GM12878 (cell line): ENCODE measurements at regions not wholly inside any gene's neighbourhood (a gene's known extent, or its start where the extent isn't known, plus 50 kb on each side); places are given as distances from the start of the nearest gene placed in this dataset.

Experiments
- CHD1 ChIP-seq: IDR thresholded peaks from 2 replicates; pipeline ENCODE4 v1.6.1; 2012; ENCODE audit warnings: low read depth, low read length, improper control_type of control experiment
- CREB1 ChIP-seq: IDR thresholded peaks from 2 replicates; pipeline ENCODE4 v1.6.1; 2012; ENCODE audit warnings: low read depth, mild to moderate bottlenecking, inconsistent platforms
- CTCF ChIP-seq, 3 experiments: IDR thresholded peaks in 2 of 3; conservative IDR thresholded peaks in 1 of 3; 2 replicates each; pipeline ENCODE4 v1.5.1; 2011; ENCODE audit warnings: low read depth in 3 of 3, low read length in 3 of 3, mild to moderate bottlenecking in 3 of 3, control low read depth in 2 of 3, moderate library complexity in 2 of 3, inconsistent platforms in 1 of 3, mixed read lengths in 1 of 3; ENCODE audit not compliant: control insufficient read depth in 2 of 3, insufficient read depth in 1 of 3; ENCODE audit errors: extremely low read depth in 1 of 3
- GABPA ChIP-seq: IDR thresholded peaks from 2 replicates; pipeline ENCODE4 v1.6.1; 2014; ENCODE audit warnings: antibody characterized with exemption, low read depth, mild to moderate bottlenecking, inconsistent platforms
- JUND ChIP-seq: IDR thresholded peaks from 2 replicates; pipeline ENCODE4 v1.6.1; 2012; ENCODE audit warnings: low read depth, mild to moderate bottlenecking, low read length, improper control_type of control experiment, moderate library complexity
- NR2C2 ChIP-seq: IDR thresholded peaks from 2 replicates; pipeline ENCODE4 v1.6.1; 2011; ENCODE audit warnings: borderline replicate concordance, low read depth; ENCODE audit not compliant: control insufficient read depth, insufficient read length
- POLR2A ChIP-seq: IDR thresholded peaks from 2 replicates; pipeline ENCODE4 v1.6.1; 2011; ENCODE audit warnings: low read depth, mild to moderate bottlenecking, low read length
- RCOR1 ChIP-seq: conservative IDR thresholded peaks from 2 replicates; pipeline ENCODE4 v1.6.1; 2012; ENCODE audit warnings: low read depth, low read length, improper control_type of control experiment
- REST ChIP-seq: IDR thresholded peaks from 2 replicates; pipeline ENCODE4 v1.6.1; 2012; ENCODE audit warnings: mild to moderate bottlenecking, low read depth, low read length
- RFX5 ChIP-seq: IDR thresholded peaks from 2 replicates; pipeline ENCODE4 v1.6.1; 2011; ENCODE audit warnings: low read depth, low read length, improper control_type of control experiment
- SMARCA5 ChIP-seq: fragments of 450-650 bp; IDR thresholded peaks from 2 replicates; pipeline ENCODE4 v1.6.1; 2017; ENCODE audit warnings: mild to moderate bottlenecking
- YY1 ChIP-seq: IDR thresholded peaks from 2 replicates; pipeline ENCODE4 v1.6.1; 2011; ENCODE audit warnings: low read depth, mild to moderate bottlenecking, low read length

- no peak for TF ChIP-seq RCOR1
- TF ChIP-seq RFX5: no peak
- TF ChIP-seq SMARCA5: no peak
- TF ChIP-seq REST: no peak
- TF ChIP-seq JUND: no peak
- TF ChIP-seq NR2C2: no peak
- no peak for TF ChIP-seq POLR2A
- TF ChIP-seq GABPA: no peak
- TF ChIP-seq YY1: no peak
- no peak for TF ChIP-seq CTCF (IDR thresholded peaks at IDR 0.05 in 2 of 3, conservative IDR thresholded peaks at IDR 0.05 in 1 of 3; ENCODE audit: control insufficient read depth in 2 of 3, extremely low read depth in 1 of 3, insufficient read depth in 1 of 3, low read depth in 3 of 3, low read length in 3 of 3)
- TF ChIP-seq CREB1: no peak
- no peak for TF ChIP-seq CHD1
Observed at GRCh38 chr11:130635937-130636630, 187.6 kb downstream of the ADAMTS15 start.
